Endodermal cell (in vitro differentiated cells): ENCODE measurements at regions not wholly inside any gene's neighbourhood (a gene's known extent, or its start where the extent isn't known, plus 50 kb on each side); places are given as distances from the start of the nearest gene placed in this dataset.

Experiments
- DNase-seq: peaks from one replicate; pipeline ENCODE4 v3.0.0-alpha.2; 2017
- H3K27ac ChIP-seq: 2 replicates; pipeline ENCODE4 v1.5.1; 2013; ENCODE audit warnings: mild to moderate bottlenecking, low read depth, low read length, moderate library complexity
- H3K27me3 ChIP-seq: 2 replicates; pipeline ENCODE4 v1.6.1; 2013; ENCODE audit warnings: mild to moderate bottlenecking, low read length, moderate library complexity; ENCODE audit not compliant: insufficient read depth, control insufficient read depth, poor library complexity, severe bottlenecking
- H3K36me3 ChIP-seq: 2 replicates; pipeline ENCODE4 v1.7.0; 2013; ENCODE audit warnings: mild to moderate bottlenecking, low read length, moderate library complexity; ENCODE audit not compliant: control insufficient read depth, insufficient read depth
- H3K4me1 ChIP-seq: one replicate; pipeline ENCODE4 v1.7.0; 2013; ENCODE audit warnings: low read length; ENCODE audit not compliant: control insufficient read depth, insufficient read depth
- H3K4me3 ChIP-seq: 2 replicates; pipeline ENCODE4 v1.5.1; 2013; ENCODE audit warnings: mild to moderate bottlenecking, low read length, moderate library complexity
- H3K9ac ChIP-seq: 2 replicates; pipeline ENCODE4 v1.6.1; 2013; ENCODE audit warnings: mild to moderate bottlenecking, low read length, moderate library complexity; ENCODE audit not compliant: poor library complexity, severe bottlenecking; ENCODE audit errors: extremely low read depth
- H3K9me3 ChIP-seq: 2 replicates; pipeline ENCODE4 v1.6.1; 2013; ENCODE audit warnings: mild to moderate bottlenecking, low read length, moderate library complexity; ENCODE audit not compliant: control insufficient read depth
- H3K27ac Mint-ChIP-seq: 2 replicates; pipeline ENCODE4 v1.8.0; 2020; ENCODE audit warnings: mixed read lengths
- H3K27me3 Mint-ChIP-seq: 2 replicates; pipeline ENCODE4 v1.8.0; 2021; ENCODE audit warnings: mild to moderate bottlenecking, mixed read lengths; ENCODE audit not compliant: insufficient read depth
- H3K36me3 Mint-ChIP-seq: 2 replicates; pipeline ENCODE4 v1.8.0; 2020; ENCODE audit warnings: low read depth, mixed read lengths
- H3K4me1 Mint-ChIP-seq: 2 replicates; pipeline ENCODE4 v1.8.0; 2020; ENCODE audit warnings: mixed read lengths
- H3K4me3 Mint-ChIP-seq: 2 replicates; pipeline ENCODE4 v1.8.0; 2020; ENCODE audit warnings: mild to moderate bottlenecking, moderate library complexity, mixed read lengths
- H3K9me3 Mint-ChIP-seq: 2 replicates; pipeline ENCODE4 v1.8.0; 2020; ENCODE audit warnings: mild to moderate bottlenecking, mixed read lengths
- CTCF ChIP-seq: fragments of 200-600 bp; sonication (generic); conservative IDR thresholded peaks from 2 replicates; pipeline ENCODE4 v1.5.0; 2021; ENCODE audit warnings: antibody characterized with exemption, mild to moderate bottlenecking
- WGBS, 2 experiments: methylation state at CpG; one replicate each; pipeline versions ENCODE4 v1.1.5 to v1.1.7; 2013; ENCODE audit warnings: missing lambda C conversion rate in 2 of 2, mixed read lengths in 1 of 2; ENCODE audit not compliant: insufficient coverage in 1 of 2, insufficient read length in 1 of 2; 5-methylcytosine and 5-hydroxymethylcytosine counted together

GRCh38 chr4:124179506-124180186 lies 532.9 kb downstream of the ANKRD50 start:
- Mint-ChIP-seq H3K36me3 (no peaks in the 10 kb centered on the region), H3K4me1 (peaks cover 8% of the 10 kb centered on the region), H3K27me3 (no peaks in the 10 kb centered on the region), H3K9me3 (no peaks in the 10 kb centered on the region), H3K4me3 (no peak overlapping the region), H3K27ac (no peak overlapping the region)
- Histone ChIP-seq H3K9me3 (no peaks in the 10 kb centered on the region), H3K36me3 (no peaks in the 10 kb centered on the region), H3K27me3 (no peaks in the 10 kb centered on the region), H3K4me1 (peaks cover 3% of the 10 kb centered on the region), H3K4me3 (no peak overlapping the region), H3K27ac (no peak overlapping the region), H3K9ac (no peak overlapping the region)
- no peak for DNase-seq
- TF ChIP-seq CTCF = no peak
- 84 to 92% methylated on average over 3 to 4 of the region's 5 CpGs for WGBS, 2 experiments

DNA sequence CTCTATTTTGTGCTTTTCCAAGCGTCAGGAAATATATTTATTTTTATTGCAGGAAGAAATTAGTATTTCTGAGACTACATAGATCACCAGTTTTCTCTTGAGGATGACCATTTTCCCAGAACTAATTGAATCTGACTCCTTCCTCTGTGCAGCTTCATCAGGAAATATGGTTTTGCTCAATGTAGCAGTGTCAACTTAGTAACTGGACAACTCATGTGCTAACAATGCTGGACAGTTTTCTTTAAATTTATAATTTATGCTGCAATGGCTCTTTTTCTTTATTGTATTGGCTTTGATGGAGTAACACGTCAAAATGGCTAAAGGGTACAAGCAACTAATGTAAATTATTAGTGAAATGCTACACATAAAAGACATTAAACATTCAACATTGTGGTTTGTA lies 531.5 kb downstream of the ANKRD50 start:
- no peak for DNase-seq
- Histone ChIP-seq H3K4me1 (no peaks in the 10 kb centered on the region), H3K9me3 (no peaks in the 10 kb centered on the region), H3K27ac (no peak overlapping the region), H3K9ac (no peak overlapping the region), H3K4me3 (no peak overlapping the region), H3K36me3 (no peaks in the 10 kb centered on the region), H3K27me3 (no peaks in the 10 kb centered on the region)
- WGBS, 2 experiments = 100% methylated on average over 1 of the region's 2 CpGs; no CpG with 5 or more reads in 1 of the 2 experiments
- Mint-ChIP-seq H3K4me3 (no peak overlapping the region), H3K4me1 (peaks cover 5% of the 10 kb centered on the region), H3K27ac (no peak overlapping the region), H3K27me3 (no peaks in the 10 kb centered on the region), H3K9me3 (no peaks in the 10 kb centered on the region), H3K36me3 (no peaks in the 10 kb centered on the region)
- no peak for TF ChIP-seq CTCF

DNA sequence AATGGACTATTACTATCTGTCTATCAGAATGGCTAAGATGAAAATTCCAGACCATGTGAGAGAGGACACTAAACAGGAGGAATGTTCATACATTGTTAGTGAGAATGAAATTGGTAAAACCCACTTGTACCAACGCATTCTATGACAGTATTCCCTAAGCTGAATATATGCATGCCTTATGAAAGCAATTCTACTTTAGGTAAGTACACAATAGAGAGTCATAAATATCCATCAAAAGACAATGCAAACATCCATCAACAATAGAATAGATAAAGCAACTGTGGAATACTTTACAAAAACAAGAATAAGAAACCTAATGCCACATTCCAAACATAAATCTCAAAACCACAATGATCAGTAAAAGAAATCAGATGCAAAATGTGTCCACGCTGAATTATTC lies 529.3 kb downstream of the ANKRD50 start:
- no peak overlapping the region for H3K27ac Mint-ChIP-seq

More for the DNA sequence above, 529.3 kb downstream of the ANKRD50 start:
- no peak for TF ChIP-seq CTCF
- Mint-ChIP-seq H3K4me3 (no peak overlapping the region), H3K9me3 (no peaks in the 10 kb centered on the region), H3K4me1 (no peaks in the 10 kb centered on the region), H3K36me3 (no peaks in the 10 kb centered on the region), H3K27me3 (no peaks in the 10 kb centered on the region)
- no peaks in the 10 kb centered on the region for H3K27me3 ChIP-seq
- H3K9me3 ChIP-seq = no peaks in the 10 kb centered on the region
- H3K4me1 ChIP-seq = no peaks in the 10 kb centered on the region
- no peak overlapping the region for H3K9ac ChIP-seq
- no peak overlapping the region for H3K27ac ChIP-seq
- H3K4me3 ChIP-seq = no peak overlapping the region
- DNase-seq = no peak
- no peaks in the 10 kb centered on the region for H3K36me3 ChIP-seq
- 88 to 100% methylated on average over 1 to 2 of the region's 2 CpGs for WGBS, 2 experiments
